A549 (cell line): ENCODE measurements at regions not wholly inside any gene's neighbourhood (a gene's known extent, or its start where the extent isn't known, plus 50 kb on each side); places are given as distances from the start of the nearest gene placed in this dataset.

ENCODE experiments used
- CTCF ChIP-seq: fragments of >200 bp; sonication (Bioruptor Twin); formaldehyde crosslinking; IDR thresholded peaks from 3 replicates; pipeline ENCODE4 v1.5.1; 2016
- EP300 ChIP-seq, 2 experiments: fragments of >200 bp; sonication (Bioruptor Twin); formaldehyde crosslinking; IDR thresholded peaks; 2 replicates in 1 of 2; 3 replicates in 1 of 2; pipeline ENCODE4 v1.6.1; 2016 to 2017
- JUN ChIP-seq, 2 experiments: fragments of >200 bp; sonication (Bioruptor Twin); formaldehyde crosslinking; IDR thresholded peaks; 2 replicates in 1 of 2; 3 replicates in 1 of 2; pipeline ENCODE4 v1.6.1; 2016 to 2017
- MAZ ChIP-seq: fragments of 150-350 bp; IDR thresholded peaks from 2 replicates; pipeline ENCODE4 v1.6.1; 2014; ENCODE audit warnings: antibody characterized with exemption, low read depth, low read length, borderline replicate concordance
- NPAS2 ChIP-seq: fragments of 250-450 bp; sonication (Bioruptor Pico); IDR thresholded peaks from 2 replicates; pipeline ENCODE4 v1.8.0; 2022; ENCODE audit warnings: mild to moderate bottlenecking, moderate library complexity, borderline replicate concordance
- POLR2A ChIP-seq: IDR thresholded peaks from 2 replicates; pipeline ENCODE4 v1.6.1; 2012; ENCODE audit warnings: mild to moderate bottlenecking, low read length

GRCh38 chr22:25482868-25483639 lies 81.4 kb upstream of the GRK3 start:
- no peak for TF ChIP-seq EP300 (IDR thresholded peaks at IDR 0.05)
- TF ChIP-seq CTCF, result no peak
- no peak for TF ChIP-seq POLR2A
- TF ChIP-seq MAZ, result no peak
- no peak for TF ChIP-seq JUN (IDR thresholded peaks at IDR 0.05)
- no peak for TF ChIP-seq NPAS2 (CRISPR knock-in tag)
